Tibial nerve (tissue), 4 donors: ENCODE measurements at regions not wholly inside any gene's neighbourhood (a gene's known extent, or its start where the extent isn't known, plus 50 kb on each side); places are given as distances from the start of the nearest gene placed in this dataset.
"Not testable (repeated sequence)": the region's sequence is repeated elsewhere in the genome, so short reads cannot be mapped to it uniquely, and the experiment has no call there.

ENCODE experiments used
- DNase-seq, 2 donors: peaks; one replicate each; pipeline ENCODE4 v3.0.0-alpha.2; 2019; ENCODE audit warnings: low spot score in 2 of 2
- H3K27ac ChIP-seq, 4 donors: fragments of 200-600 bp; sonication (generic) in 3 of 4; one replicate each; pipeline ENCODE4 v1.5.1; 2017 to 2019; ENCODE audit warnings: mild to moderate bottlenecking in 1 of 4
- H3K27me3 ChIP-seq, 2 donors: fragments of 200-600 bp; sonication (generic) in 1 of 2; one replicate each; pipeline versions ENCODE4 v1.5.1 to v1.6.0; 2017 to 2019
- H3K36me3 ChIP-seq, 3 donors: fragments of 200-600 bp; sonication (generic); one replicate each; pipeline ENCODE4 v1.5.1; 2018 to 2019
- H3K4me1 ChIP-seq, 4 donors: fragments of 200-600 bp; sonication (generic) in 3 of 4; one replicate each; pipeline ENCODE4 v1.5.1; 2017 to 2019
- H3K4me3 ChIP-seq, 4 donors: fragments of 200-600 bp; sonication (generic) in 3 of 4; one replicate each; pipeline ENCODE4 v1.5.1; 2017 to 2019; ENCODE audit warnings: mild to moderate bottlenecking in 1 of 4, moderate library complexity in 1 of 4
- H3K9me3 ChIP-seq, 4 donors: fragments of 200-600 bp; sonication (generic) in 3 of 4; one replicate each; pipeline ENCODE4 v1.5.1; 2017 to 2019
- CTCF ChIP-seq, 5 experiments: fragments of 200-600 bp in 3 of 5; fragments of 450-650 bp in 2 of 5; sonication (generic) in 3 of 5; IDR thresholded peaks; one replicate each; pipeline ENCODE4 v1.5.1; 2016 to 2019; ENCODE audit warnings: antibody characterized with exemption in 5 of 5, mild to moderate bottlenecking in 3 of 5, moderate library complexity in 2 of 5
- EP300 ChIP-seq, 2 donors: sonication (generic); formaldehyde crosslinking; IDR thresholded peaks; one replicate each; pipeline ENCODE4 v1.6.1; 2017; ENCODE audit warnings: antibody characterized with exemption in 2 of 2, mild to moderate bottlenecking in 1 of 2
- POLR2A ChIP-seq, 2 donors: fragments of 450-650 bp; IDR thresholded peaks; one replicate each; pipeline ENCODE4 v1.6.1; 2017; ENCODE audit warnings: antibody characterized with exemption in 2 of 2, mild to moderate bottlenecking in 2 of 2, moderate library complexity in 2 of 2
- WGBS, 2 donors: methylation state at CpG; one replicate each; pipeline ENCODE4 v1.1.5; 2018; 5-methylcytosine and 5-hydroxymethylcytosine counted together

GRCh38 chr6:86683132-86683908, 254.0 kb upstream of the HTR1E start:
- DNase-seq, result no peak

GRCh38 chr6:86682297-86682696, 255.0 kb upstream of the HTR1E start:
- H3K27me3 ChIP-seq, result no peaks in the 10 kb centered on the region
- no peak overlapping the region for H3K4me3 ChIP-seq
- TF ChIP-seq POLR2A (IDR thresholded peaks at IDR 0.05) (no peak), EP300 (IDR thresholded peaks at IDR 0.05) (no peak), CTCF (IDR thresholded peaks at IDR 0.05) (no peak)
- H3K9me3 ChIP-seq, result peaks cover 0 to 3% (median 0%) of the 10 kb centered on the region in 4 donors
- H3K36me3 ChIP-seq, result no peaks in the 10 kb centered on the region
- peak overlapping the region in 1 of 4 donors; percentile 2 for H3K27ac ChIP-seq
- DNase-seq, result no peak
- no peaks in the 10 kb centered on the region for H3K4me1 ChIP-seq
- WGBS, 2 donors, result 60 to 80% methylated on average over 1 of the region's 1 CpG

More at GRCh38 chr6:86683132-86683908, 254.0 kb upstream of the HTR1E start:
- Histone ChIP-seq H3K27ac (no peak overlapping the region), H3K36me3 (no peaks in the 10 kb centered on the region), H3K4me3 (no peak overlapping the region), H3K4me1 (no peaks in the 10 kb centered on the region), H3K27me3 (no peaks in the 10 kb centered on the region), H3K9me3 (peaks cover 0 to 3% (median 0%) of the 10 kb centered on the region in 4 donors)
- 48 to 59% methylated on average over 1 of the region's 1 CpG for WGBS, 2 donors
- TF ChIP-seq EP300 (IDR thresholded peaks at IDR 0.05), result no peak
- no peak for TF ChIP-seq CTCF (IDR thresholded peaks at IDR 0.05)
- no peak for TF ChIP-seq POLR2A (IDR thresholded peaks at IDR 0.05)

GRCh38 chr6:86681140-86681539, 256.2 kb upstream of the HTR1E start:
- H3K9me3 ChIP-seq, H3K4me3 ChIP-seq, DNase-seq, H3K4me1 ChIP-seq, H3K27ac ChIP-seq, H3K36me3 ChIP-seq, H3K27me3 ChIP-seq: not testable (repeated sequence)
- 71 to 92% methylated on average over 1 of the region's 1 CpG for WGBS, 2 donors

- not testable (repeated sequence) for H3K4me3 ChIP-seq, H3K27me3 ChIP-seq, H3K27ac ChIP-seq, DNase-seq, H3K4me1 ChIP-seq, H3K36me3 ChIP-seq
- H3K9me3 ChIP-seq, result peaks cover 0 to 36% (median 5%) of the 10 kb centered on the region in 4 donors
- WGBS, 2 donors, result 65 to 72% methylated on average over 8 of the region's 8 CpGs
These were observed 265.2 kb upstream of the HTR1E start for GRCh38 chr6:86672125-86672524.

- no peak overlapping the region for H3K27ac ChIP-seq
- no peak for DNase-seq
- WGBS, 2 donors, result 75 to 79% methylated on average over 2 of the region's 2 CpGs
- H3K9me3 ChIP-seq, result no peaks in the 10 kb centered on the region
- no peaks in the 10 kb centered on the region for H3K36me3 ChIP-seq
- H3K4me3 ChIP-seq, result no peak overlapping the region
- H3K4me1 ChIP-seq, result no peaks in the 10 kb centered on the region
- no peaks in the 10 kb centered on the region for H3K27me3 ChIP-seq
- TF ChIP-seq EP300 (IDR thresholded peaks at IDR 0.05), result no peak
- no peak for TF ChIP-seq CTCF (IDR thresholded peaks at IDR 0.05)
- no peak for TF ChIP-seq POLR2A (IDR thresholded peaks at IDR 0.05)
These were observed 280.1 kb upstream of the HTR1E start for GRCh38 chr6:86657192-86657591.

- no peak overlapping the region for H3K27ac ChIP-seq
- H3K36me3 ChIP-seq, result no peaks in the 10 kb centered on the region
- DNase-seq, result no peak
- no peak overlapping the region for H3K4me3 ChIP-seq
- no peaks in the 10 kb centered on the region for H3K4me1 ChIP-seq
- H3K9me3 ChIP-seq, result no peaks in the 10 kb centered on the region
- 9 to 14% methylated on average over 1 of the region's 1 CpG for WGBS, 2 donors
- H3K27me3 ChIP-seq, result no peaks in the 10 kb centered on the region
- TF ChIP-seq POLR2A (IDR thresholded peaks at IDR 0.05) (no peak), EP300 (IDR thresholded peaks at IDR 0.05) (no peak), CTCF (IDR thresholded peaks at IDR 0.05) (no peak)
These were observed 308.2 kb upstream of the HTR1E start for GRCh38 chr6:86629123-86629522.
